Type B pancreatic cell (in vitro differentiated cells): ENCODE measurements at regions not wholly inside any gene's neighbourhood (a gene's known extent, or its start where the extent isn't known, plus 50 kb on each side); places are given as distances from the start of the nearest gene placed in this dataset.

Source experiments
- DNase-seq: peaks from one replicate; pipeline ENCODE4 v3.0.0; 2021; ENCODE audit warnings: mixed read lengths; ENCODE audit not compliant: unreplicated experiment; ENCODE audit errors: extremely low spot score
- H3K27ac Mint-ChIP-seq: 2 replicates; pipeline ENCODE4 v1.8.0; 2021; ENCODE audit warnings: mild to moderate bottlenecking, mixed read lengths
- H3K27me3 Mint-ChIP-seq: 2 replicates; pipeline ENCODE4 v1.8.0; 2021; ENCODE audit warnings: mixed read lengths
- H3K36me3 Mint-ChIP-seq: 2 replicates; pipeline ENCODE4 v1.8.0; 2021; ENCODE audit warnings: mixed read lengths
- H3K4me1 Mint-ChIP-seq: one replicate; pipeline ENCODE4 v1.8.0; 2021; ENCODE audit warnings: mixed read lengths; ENCODE audit not compliant: unreplicated experiment
- H3K4me3 Mint-ChIP-seq: 2 replicates; pipeline ENCODE4 v1.8.0; 2021; ENCODE audit warnings: mild to moderate bottlenecking, mixed read lengths
- H3K9me3 Mint-ChIP-seq: 2 replicates; pipeline ENCODE4 v1.8.0; 2021; ENCODE audit warnings: mixed read lengths
- TF ChIP-seq, protein P1 (sequence below): fragments of 200-600 bp; sonication (generic); conservative IDR thresholded peaks from 2 replicates; pipeline ENCODE4 v1.5.0; 2021; ENCODE audit warnings: antibody characterized with exemption, mild to moderate bottlenecking

DNA sequence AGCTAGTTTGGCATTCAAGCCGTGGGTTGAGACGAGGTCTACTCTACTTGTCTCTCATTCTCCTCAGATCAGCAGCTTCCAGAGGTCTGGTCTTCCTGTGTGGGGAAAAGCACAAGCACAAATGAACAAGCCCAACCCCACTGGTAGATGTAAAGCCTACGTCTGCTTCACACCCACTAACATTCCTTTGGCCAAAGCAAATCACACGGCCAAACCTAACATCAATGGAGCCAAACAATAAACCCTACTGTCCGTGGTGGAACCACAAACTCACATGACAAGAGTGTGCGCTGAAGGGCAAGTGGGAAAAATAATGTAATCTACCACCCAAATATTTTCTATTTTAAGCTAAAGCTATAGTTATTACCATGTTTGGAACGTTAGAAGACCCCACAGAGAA, 179.3 kb upstream of the MGAT5 start:
- TF ChIP-seq, protein P1, sequence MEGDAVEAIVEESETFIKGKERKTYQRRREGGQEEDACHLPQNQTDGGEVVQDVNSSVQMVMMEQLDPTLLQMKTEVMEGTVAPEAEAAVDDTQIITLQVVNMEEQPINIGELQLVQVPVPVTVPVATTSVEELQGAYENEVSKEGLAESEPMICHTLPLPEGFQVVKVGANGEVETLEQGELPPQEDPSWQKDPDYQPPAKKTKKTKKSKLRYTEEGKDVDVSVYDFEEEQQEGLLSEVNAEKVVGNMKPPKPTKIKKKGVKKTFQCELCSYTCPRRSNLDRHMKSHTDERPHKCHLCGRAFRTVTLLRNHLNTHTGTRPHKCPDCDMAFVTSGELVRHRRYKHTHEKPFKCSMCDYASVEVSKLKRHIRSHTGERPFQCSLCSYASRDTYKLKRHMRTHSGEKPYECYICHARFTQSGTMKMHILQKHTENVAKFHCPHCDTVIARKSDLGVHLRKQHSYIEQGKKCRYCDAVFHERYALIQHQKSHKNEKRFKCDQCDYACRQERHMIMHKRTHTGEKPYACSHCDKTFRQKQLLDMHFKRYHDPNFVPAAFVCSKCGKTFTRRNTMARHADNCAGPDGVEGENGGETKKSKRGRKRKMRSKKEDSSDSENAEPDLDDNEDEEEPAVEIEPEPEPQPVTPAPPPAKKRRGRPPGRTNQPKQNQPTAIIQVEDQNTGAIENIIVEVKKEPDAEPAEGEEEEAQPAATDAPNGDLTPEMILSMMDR: no peak
- H3K27me3 Mint-ChIP-seq: peaks cover 3% of the 10 kb centered on the region
- no peak overlapping the region for H3K27ac Mint-ChIP-seq
- H3K4me1 Mint-ChIP-seq: no peaks in the 10 kb centered on the region
- no peak for DNase-seq
- H3K36me3 Mint-ChIP-seq: no peaks in the 10 kb centered on the region
- H3K9me3 Mint-ChIP-seq: no peaks in the 10 kb centered on the region
- H3K4me3 Mint-ChIP-seq: no peak overlapping the region

DNA sequence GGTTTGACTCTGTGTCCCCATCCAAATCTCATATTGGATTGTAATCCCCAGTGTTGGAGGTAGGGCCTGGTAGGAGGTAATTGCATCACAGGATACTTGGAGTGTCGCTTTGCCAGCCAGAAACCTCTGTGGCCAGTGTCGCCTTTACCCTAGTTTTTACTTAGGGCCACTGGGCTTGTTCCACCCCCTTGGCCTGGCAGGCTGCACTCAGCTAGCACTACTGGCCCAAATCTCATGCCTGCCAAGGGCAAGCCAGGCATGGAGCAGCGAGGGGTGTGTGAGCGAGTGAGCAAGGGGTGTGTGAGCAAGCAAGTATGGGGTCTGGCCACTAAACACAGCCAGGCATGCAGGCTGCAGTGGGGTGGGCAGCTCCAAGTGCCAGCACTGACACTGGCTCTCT, 178.7 kb upstream of the MGAT5 start:
- Mint-ChIP-seq H3K27me3 (peaks cover 7% of the 10 kb centered on the region), H3K9me3 (no peaks in the 10 kb centered on the region), H3K27ac (no peak overlapping the region), H3K4me1 (no peaks in the 10 kb centered on the region), H3K36me3 (no peaks in the 10 kb centered on the region), H3K4me3 (no peak overlapping the region)
- TF ChIP-seq, protein P1: no peak
- no peak for DNase-seq

DNA sequence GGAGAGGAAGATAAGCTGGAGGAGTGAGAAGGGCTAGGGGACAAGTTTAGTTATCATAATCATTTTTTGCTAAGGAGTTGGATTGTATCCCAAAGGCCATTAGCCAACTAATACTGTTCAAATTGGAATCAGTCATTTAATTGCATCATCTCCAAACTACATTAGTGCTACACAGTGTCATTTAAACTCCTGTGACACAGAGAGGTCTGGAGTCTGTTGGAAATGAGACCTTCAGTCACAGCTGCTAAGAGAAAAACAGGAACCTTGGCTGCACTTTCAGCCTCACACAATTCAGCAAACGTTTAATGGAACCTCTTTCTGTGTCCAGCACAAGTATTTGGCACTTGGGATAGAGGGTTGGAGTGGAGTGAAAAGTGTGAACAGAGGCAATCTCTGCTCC, 175.5 kb upstream of the MGAT5 start:
- TF ChIP-seq, protein P1: no peak
- H3K27ac Mint-ChIP-seq: no peak overlapping the region
- H3K9me3 Mint-ChIP-seq: no peaks in the 10 kb centered on the region
- no peak for DNase-seq
- H3K27me3 Mint-ChIP-seq: peaks cover 10% of the 10 kb centered on the region
- H3K4me1 Mint-ChIP-seq: peaks cover 5% of the 10 kb centered on the region
- no peak overlapping the region for H3K4me3 Mint-ChIP-seq
- H3K36me3 Mint-ChIP-seq: no peaks in the 10 kb centered on the region

DNA sequence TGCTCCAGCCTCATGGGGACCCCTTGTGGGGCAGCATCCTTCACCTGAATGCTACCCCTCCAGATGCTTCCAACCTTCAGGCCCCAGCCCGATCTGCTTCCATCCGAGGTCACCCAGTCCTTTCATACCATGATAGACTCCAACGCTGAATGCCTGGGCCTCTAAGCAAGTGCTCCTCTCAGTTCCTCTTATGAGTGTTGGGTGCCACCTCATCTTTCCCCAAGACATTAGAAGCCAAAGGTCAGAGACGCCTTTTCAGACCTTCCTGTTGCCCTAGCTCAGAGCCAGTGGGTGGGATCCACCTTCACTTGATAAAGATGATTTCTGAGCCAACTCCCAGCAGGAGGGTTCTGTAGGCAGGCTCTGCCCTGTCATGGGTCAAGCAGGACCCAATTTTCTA, 174.5 kb upstream of the MGAT5 start:
- TF ChIP-seq, protein P1: no peak
- Mint-ChIP-seq H3K36me3 (no peaks in the 10 kb centered on the region), H3K4me1 (peaks cover 5% of the 10 kb centered on the region), H3K9me3 (no peaks in the 10 kb centered on the region), H3K27me3 (peaks cover 10% of the 10 kb centered on the region), H3K27ac (no peak overlapping the region), H3K4me3 (no peak overlapping the region)
- DNase-seq: no peak

DNA sequence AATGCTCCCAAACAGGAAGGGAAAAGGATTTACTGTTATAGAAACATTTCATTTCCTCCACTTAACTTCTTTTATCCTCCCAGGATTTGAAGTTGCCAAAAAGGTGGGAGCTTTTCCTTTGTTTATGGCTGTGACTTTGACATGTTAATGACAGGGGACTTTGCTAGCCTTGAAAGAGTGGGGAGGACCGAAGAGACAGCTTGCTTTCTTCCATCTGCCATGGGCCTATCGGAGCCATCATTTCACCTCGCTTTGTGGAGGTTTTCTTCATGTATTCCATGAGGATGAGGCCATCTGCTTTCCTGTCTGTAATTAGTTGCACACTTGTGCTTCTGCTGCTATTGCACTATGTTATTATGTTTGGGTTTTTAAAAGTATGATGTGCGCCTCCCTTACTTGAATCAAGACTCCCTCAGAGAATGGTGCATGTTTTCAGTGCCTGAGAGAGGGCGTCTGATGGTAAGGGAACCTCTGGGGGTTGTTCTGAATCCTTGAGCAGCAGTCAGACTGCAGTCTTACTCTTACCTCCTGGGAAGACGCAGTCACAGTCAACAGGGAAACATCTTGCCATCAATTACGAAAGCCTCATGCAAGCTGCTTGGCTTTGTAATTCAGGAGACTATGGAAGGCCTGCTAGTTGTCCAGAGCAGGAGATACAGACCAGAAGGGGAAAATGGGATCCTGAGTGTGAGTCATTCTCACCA, 173.3 kb upstream of the MGAT5 start:
- TF ChIP-seq, protein P1: no peak
- DNase-seq: no peak
- H3K9me3 Mint-ChIP-seq: no peaks in the 10 kb centered on the region
- H3K4me3 Mint-ChIP-seq: no peak overlapping the region
- H3K27ac Mint-ChIP-seq: no peak overlapping the region
- peaks cover 10% of the 10 kb centered on the region for H3K27me3 Mint-ChIP-seq
- H3K4me1 Mint-ChIP-seq: peaks cover 5% of the 10 kb centered on the region
- no peaks in the 10 kb centered on the region for H3K36me3 Mint-ChIP-seq
